AML-193 (cell line): ENCODE measurements at regions not wholly inside any gene's neighbourhood (a gene's known extent, or its start where the extent isn't known, plus 50 kb on each side); places are given as distances from the start of the nearest gene placed in this dataset.

Source experiments
- DNase-seq, 2 experiments: peaks; one replicate each; lab custom pipeline; 2025; lab: John Stamatoyannopoulos, UW

DNA sequence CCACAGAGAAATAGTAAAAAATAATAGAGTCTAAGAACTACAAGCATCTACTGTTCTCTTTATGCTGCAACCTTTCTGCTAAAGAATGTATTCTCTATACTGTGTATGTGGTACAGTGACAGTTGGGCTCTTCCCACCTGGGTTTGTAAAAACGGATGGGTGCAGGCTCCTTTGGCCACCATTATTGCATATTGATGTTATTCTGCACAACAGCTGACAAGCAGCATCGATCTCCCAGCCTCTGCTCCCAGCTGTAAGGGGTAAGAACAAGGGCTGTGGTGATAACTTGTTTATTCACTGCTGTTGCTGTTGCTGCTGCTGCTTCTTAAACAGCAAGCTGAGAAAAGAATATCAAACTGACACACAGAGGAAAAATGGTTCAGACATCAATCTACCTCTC, 56.1 kb downstream of the KCNRG start:
- DNase-seq: no peak

DNA sequence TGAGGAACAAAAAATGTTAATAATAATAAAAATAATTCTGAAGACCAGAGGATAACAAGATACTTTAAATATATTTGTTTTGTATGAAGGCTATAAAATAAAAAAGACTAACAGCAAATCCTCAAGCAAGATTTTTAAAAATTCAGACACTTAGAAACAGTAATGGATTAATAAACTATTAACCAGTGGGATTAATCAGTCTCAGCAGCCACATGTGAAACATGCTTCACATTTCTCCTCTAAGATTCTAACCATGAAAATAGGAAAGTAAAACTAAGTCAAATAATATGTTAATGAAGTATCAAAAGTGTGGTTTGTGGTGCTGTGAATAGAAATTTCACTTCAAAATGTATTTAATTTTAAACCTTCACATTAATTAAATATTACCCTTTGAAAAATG, 57.4 kb downstream of the KCNRG start:
- no peak for DNase-seq

DNA sequence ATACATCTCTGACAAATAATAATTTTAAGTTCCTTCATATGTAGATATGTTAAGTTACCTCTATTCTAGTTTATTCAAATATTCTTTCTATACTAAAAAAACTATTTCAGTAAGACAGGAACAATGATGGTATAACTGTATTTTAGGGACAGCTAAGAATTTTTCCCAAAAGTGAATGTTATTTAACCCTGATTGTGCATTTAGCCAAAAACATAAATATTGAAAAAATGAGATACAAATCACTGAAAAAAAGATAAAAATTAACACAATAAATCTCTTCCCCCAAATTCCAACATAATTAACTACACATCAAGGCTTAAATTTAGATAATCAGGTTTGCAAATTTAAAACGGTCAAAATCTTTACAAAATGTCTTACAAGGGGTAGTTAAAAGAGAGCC, 58.1 kb downstream of the KCNRG start:
- no peak for DNase-seq

DNA sequence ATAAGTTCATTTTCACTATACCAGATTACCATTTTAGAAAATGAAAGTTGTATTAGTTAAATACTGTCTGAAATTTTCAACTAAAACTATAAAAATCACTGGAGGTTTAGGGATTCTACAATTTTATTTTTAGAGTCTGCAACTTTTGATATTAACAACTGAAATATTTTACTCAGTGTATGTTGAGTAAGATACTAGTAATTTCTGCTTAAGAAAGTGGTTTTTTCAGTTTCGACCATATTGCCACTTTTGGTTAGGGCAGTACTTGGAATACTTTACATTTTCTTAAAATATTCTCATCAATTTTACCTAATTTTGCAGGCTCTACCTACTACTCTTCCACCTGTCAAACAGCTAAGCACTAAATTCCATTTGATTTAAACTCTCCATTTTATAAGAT, 59.6 kb downstream of the KCNRG start:
- DNase-seq: no peak

DNA sequence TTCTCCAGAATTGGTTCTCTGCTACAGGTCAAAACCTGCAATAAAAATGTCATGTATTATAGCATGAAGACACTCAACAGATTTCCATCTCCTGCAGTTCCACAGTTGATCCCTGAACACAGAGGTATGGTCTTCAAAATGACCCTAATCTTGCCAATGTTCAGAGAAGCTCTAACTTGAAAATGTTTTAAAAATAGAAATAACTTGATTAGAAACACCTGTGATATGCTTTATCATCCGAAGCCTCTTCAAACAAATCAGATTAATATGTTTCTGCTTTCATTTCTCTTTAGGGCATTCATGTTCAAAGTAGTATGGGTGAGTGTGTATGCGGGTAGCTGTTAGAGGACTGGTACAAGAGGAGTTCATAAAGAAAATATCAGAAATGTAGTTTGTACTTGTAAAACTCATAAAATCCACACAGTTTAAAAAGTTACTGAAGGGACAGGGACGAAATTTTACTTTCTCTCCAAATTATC, 60.4 kb downstream of the KCNRG start:
- DNase-seq: peak in 1 of 2 experiments; percentile 25

DNA sequence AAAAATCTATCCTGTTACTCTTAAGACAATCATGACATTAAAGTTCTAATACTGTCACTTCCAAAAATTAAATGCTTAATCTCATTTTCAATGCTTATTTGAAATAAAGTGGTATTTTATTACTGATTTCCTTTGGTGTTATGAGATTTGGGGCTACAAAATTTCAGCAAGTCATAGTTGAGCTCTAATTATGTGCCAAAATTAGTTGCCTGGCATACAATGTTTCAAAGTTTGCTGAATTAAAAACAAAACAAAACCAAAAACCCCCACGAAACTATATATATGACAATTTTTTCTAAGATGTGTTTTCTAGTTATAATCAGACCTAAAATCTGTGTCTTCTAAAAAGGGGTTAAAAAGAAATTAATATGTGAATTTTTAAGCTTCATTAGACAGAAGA, 62.2 kb downstream of the KCNRG start:
- DNase-seq: no peak

DNA sequence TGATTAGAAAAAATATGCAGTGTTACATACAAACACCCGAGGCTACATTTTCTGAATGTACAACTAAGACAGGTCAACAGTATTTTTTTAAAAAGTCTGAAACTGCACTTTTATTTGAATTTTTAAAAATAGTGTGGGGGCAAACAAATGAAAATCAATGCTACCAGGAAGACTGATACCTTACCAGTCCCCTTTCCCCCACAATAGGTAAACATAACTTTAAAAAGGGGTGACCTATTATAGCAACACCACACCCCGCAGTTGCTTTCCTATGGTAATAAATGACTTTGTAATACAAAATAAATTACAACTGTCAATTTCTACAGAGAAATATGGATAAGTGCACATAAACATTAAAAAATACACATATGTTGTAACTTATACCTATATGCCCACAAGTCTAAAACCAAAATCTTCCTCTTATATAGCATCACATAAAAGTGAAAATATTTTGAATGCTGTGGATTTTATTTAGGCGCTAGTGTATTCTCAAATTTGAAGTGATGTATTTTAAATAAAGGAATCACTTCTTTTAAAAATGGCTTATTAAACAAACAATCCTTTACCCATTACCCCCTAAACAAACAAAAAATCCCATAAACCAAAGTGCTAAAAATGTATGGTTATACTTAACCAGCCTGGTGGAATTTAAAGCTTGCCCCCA, 63.1 kb downstream of the KCNRG start:
- no peak for DNase-seq

DNA sequence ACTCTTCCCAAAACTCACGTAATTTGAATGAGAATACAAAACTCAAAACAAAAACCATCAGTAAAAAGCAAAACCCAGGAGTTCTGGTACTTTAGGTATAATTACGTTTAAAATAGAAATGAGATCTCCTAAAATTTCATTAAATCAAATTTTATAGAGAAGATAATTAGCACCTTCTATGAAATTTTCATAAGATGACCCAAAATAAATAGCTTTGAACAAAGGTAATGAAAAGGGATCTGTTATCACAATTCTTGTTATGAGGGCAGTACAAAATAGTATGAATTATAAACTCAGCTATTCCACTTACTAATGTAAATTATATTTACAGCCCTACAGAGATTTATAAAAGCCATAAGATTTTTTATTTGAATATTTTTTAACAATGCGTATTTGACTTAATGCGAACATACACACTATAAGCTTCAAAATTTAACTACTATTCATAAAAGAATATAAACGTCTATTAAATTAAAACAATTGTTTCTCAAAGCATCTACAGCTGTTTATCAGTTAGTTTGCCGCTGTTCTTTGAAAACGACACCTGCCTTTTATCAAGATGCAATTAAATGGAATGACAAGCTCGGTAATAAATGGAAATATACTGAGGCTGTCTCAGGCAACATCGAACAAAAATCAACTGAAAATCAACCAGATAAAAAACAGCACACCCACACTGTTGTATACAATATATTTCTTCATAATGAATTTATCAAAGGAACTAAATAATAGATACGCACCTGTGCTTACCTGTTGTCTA, 63.8 kb downstream of the KCNRG start:
- DNase-seq: no peak

DNA sequence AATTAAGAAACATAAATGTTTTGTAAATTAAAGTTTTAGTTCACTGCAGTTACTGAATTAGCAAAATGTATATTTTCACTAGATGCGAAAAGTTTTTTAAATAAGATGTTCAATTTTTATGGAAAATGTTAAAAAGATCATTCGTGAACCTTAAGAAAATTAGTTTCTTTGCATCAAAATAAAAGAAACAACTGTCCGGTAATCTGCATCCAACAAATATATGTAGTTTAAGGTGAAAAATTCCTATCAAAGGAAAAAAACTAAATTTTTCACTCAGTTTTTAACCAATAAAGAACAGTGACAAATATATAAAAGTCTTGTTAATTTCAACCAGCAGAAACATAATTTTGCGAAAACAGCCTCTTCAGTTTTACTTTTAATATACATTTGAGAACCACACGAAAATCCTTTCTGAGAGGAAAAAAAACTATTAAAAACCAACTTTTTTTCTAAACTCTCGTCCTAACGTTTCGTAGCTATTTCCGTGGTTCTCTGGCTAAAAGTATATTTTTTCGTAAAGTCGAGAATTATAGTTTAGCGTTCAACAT, 64.5 kb downstream of the KCNRG start:
- DNase-seq: no peak

DNA sequence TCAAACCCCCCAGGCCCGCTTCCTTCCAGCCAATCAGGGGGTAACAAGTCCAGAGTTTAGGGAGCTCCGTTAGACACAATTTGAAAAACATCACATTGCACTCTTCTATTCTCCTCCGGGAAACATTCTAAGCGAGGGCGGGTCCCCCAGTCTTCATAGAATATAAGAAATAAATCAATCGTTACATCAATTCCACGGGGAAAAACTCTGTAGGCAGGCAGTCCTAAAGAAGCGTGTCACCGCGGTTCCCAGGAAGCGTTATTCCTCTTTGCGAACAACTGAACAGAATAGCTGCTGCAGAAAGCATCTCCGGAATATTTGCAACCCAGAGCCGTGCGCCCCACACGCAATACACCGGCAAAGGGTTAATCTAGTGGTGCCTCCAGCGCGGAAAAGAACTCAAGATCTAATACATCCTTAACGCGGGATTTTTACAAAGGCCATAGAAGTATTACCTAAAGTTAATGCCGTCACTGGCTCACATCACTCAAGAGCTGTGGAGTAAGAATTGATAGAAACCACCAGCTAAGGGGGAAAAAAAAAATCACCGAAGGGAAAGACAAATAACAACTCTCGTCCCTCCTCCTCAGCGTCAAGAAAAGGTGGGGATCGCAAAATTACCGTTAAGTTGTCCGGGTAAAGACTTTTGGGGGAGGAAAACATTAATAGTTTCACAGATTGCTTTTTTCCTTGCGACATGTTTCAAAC, 65.1 kb downstream of the KCNRG start:
- DNase-seq: peak; percentile 61 to 63

DNA sequence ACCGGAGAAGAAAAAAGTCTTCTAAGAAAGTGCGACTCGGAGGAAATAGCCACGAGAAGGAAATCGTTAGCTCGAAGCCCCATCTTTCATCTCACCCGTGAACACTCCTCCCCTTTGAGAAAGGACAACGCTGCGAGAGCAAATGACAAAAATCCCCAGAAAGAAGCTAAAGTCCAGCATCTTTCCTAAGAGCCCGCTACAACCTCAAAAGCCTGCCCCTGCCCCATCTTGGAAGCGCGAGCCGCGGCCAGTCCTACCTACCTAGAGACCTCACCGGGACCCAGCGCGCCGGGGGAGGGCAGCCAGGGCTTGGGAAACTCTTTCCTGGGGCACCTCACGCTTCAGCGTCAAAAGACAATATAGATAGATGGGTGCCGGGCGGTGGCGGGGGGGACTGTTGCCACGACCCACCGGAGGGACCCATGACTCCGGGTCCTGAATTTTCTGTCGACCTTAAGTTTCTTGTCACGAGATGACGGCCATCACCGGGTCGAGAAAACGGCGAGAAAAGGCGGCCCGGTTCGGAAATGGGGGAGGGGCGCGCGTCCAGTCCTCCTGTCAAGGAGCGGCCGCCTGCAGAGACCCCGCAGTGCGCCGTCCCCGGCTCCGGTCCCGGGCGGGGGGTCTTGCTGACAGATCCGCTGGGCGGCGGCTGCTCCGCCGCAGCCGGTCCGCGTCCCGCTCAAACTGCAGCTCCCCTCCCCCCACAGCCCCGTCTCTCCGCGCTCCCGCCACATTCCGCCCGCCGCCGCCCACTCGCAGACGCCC, 65.9 kb downstream of the KCNRG start:
- DNase-seq: peak; percentile 53 to 55

DNA sequence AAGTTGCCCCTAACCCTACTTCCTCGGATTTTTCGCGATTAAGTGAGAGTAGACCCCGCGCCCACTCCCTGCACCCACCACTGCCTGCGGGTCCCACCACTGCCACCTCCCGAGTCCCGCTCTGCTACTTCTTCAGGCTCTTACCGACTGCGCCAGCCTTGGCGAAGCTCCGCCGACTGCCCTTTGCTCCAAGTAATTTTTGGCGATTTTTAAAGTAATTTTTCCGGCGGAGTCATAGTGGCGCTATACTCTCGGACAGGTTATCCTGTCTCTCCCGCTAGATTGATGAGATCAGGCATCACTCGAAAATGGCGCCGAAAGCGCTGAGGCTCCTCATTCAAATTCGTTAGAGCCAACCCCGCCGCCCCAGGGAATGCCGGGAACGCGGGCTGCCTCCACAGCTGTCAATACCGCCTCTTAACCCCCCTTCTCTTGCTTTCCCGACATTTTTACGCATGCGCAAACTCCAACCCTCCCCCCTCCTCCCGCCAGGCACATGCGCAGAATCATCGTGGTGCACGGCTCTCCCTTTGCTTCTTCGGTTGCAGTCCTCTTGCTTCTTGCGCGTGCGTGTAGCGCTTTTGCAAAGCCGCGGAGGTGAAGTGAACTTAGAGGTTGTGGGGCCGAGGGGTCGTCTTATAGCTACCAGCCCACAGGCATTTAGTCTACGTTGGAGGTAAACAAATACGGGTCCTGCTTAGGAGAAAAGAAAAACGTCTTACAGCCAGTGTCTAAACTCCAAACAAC, 66.6 kb downstream of the KCNRG start:
- DNase-seq: peak; percentile 98 to 99

DNA sequence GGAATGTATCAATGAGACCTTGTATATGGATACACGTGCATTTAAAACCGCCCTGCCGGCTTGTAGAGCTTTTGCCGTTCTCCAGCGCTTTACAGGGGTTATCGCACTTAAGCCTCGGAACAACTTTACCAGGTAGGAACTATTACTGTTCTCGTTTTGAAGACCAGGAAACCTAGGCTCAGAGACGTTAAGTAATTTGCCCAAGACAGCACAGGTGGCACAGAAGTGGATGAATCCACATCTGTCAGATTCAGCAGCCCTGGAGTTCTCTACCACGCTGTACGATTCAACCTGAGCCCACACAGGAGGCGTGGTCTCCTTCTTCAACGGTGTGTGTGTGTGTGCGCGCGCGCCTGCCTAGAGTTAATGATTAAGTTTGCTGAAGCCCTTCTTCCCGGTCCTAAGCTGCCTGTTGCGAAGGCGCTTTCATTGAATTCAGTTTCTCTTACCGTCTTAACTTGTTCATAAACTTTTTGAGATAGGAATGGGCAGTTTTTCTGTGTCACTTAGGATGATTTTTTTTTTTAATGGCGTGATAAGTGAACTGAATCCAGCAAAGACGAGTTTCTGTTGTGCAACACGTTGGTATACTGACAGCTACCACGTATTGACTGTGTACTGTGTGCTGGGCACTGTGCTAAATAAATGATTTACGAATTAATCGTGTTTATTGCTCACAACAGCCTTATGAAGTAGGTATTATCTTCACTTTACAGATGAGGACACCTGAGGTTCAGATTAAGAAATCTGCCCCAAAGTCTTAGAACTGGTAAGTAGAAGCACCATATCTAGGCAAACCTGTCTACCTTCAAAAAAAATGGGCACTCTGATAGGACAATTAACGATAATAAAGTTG, 67.4 kb downstream of the KCNRG start:
- peak; percentile 87 for DNase-seq

DNA sequence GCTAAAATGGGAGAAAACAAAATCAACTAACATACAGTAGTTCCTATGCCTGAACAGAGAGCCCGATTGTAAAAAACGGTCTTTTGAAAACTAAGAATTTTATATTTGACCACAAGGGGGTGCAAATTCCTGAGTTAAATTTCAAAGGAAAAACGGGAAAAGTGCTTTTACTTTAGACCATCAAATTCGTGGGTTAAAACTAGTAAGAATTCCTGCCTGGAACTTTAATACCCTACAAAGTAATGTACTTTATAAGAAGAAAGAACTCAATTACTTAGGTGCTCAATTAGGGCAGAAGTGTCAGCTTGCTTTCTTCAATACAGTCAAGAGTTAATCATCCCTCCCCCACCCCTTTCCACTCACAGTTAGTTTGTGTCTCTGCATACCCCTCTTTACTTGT, 69.8 kb downstream of the KCNRG start:
- DNase-seq: peak; percentile 65 to 66

DNA sequence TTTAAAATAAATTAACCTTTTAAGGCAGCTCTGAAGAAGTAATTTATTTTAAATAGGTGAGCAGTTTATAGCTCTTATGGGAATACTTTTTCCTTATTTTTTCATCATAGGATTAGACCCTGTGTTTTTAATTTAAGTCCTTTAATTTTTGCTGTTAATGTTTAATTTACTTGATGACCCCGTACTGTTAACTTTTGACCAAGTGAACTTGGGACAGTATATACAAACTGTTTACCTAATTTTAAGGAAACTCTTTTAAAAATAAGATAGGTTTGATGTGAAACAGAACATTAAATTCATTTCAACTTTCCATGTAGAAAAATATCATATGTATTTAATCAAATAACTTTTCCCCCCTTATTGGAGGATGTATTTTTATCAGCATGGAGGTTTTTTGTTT, 74.4 kb downstream of the KCNRG start:
- DNase-seq: no peak

DNA sequence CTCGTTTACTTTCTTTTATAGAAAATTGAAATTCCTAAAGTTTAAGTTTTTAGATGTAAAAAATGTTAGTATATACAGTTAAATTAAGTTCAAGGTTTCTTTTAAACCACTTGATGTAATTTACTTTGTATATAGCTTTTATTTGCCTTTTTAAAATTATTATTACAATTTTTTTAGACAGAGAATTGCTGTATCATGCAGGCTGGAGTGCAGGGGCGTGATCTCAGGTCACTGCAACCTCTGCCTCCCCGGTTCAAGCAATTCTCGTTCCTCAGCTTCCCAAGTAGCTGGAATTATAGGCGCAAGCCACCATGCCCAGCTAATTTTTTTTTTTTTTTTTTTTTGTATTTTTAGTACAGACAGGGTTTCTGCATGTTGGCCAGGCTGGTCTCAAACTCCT, 75.0 kb downstream of the KCNRG start:
- no peak for DNase-seq

DNA sequence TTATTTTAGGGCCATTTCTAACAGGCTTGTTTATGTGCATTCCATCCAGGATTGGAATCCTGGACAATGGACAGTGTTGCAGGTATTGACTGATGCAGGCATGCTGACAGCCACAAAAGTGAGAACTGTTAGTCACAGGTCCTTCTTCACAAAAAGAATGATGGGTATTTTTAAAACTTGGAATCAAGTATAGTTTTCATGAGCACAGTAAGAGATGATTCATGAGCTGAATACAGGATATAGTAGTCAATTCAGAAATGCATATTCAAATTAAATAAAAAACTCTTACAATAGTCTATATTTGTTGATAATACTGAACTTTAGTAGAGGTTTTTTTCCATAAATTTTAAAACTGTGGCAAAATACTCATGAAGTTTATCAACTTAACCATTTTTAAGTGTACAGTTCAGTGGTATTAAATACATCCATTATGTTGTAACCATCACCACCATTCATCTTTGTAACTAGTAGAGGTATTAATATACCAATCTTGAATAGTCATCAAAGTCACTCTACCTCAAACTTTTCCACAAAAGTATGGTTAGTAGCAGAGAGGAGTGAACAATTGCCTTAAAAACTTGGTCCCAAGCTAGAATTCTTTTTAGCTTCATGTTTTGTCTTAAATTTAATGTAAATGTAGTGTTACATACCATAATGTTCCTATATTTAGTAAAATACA, 79.5 kb downstream of the KCNRG start:
- DNase-seq: no peak

DNA sequence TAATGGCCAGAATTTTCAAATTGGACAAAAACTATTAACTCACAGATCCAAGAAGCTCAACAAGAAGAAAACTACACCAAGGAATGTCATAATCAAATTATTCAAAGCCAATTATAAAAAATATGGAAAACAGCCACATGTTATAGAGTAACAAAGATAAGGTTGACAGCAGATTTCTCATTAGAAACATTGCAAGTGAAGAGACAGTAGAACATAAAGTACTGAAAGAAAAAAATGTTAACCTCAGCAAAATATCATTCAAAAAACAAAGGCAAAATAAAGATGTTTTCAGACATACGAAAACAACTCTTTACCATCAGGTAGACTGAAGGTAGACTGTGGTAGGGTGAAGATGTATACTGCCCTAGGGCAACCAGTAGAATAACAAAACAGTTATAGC, 83.4 kb downstream of the KCNRG start:
- DNase-seq: no peak

DNA sequence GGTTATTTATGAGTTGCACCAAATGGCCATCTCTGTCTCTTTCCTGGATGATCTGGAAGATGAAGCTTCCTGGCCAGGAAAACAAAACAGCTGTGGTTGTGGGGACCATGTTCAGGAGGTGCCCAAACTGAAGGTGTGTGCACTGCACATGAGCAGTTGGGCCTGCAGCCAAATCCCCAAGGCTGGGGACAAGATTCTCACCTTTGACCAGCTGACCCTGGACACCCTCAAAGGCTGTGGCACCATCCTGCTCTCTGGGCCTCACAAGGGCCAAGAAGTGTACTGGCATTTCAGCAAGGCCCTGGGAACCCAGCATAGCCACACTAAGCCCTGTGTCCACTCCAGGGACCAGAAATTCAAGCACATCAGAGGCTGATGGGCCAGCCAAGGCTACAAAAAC, 84.2 kb downstream of the KCNRG start:
- DNase-seq: no peak

DNA sequence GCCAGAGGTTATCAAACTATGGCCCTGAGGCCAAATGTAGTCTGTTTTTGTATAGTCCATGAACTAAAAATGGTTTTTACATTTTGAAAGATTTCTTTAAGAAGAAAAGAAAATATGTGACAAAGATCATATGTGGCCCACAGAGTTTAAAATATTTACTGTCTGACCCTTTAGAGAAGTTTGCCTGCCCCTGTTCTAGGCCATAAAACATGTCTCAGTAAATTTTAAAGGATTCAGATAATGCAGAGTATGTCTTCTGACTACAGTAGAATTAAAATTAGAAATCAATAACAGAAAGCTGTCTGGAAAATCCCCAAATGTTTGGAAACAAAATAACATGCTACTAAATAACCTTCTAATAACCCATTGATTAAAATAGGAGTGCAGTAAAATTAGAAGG, 86.3 kb downstream of the KCNRG start:
- no peak for DNase-seq
